CD14-positive monocyte (primary cell): ENCODE measurements at regions not wholly inside any gene's neighbourhood (a gene's known extent, or its start where the extent isn't known, plus 50 kb on each side); places are given as distances from the start of the nearest gene placed in this dataset.

Source experiments
- DNase-seq, 3 donors: peaks; one replicate each; pipeline ENCODE4 v3.0.0-alpha.2; 2011 to 2022
- H2AFZ ChIP-seq: 2 replicates; pipeline ENCODE4 v1.6.0; 2012; ENCODE audit warnings: mild to moderate bottlenecking, low read depth, low read length, inconsistent platforms; ENCODE audit not compliant: insufficient read depth, poor library complexity, severe bottlenecking
- H3K27ac ChIP-seq, 2 donors: 1 replicate in 1 of 2; 2 replicates in 1 of 2; pipeline ENCODE4 v1.5.1; 2012 to 2013; ENCODE audit warnings: low read length in 2 of 2, control low read depth in 1 of 2, inconsistent platforms in 1 of 2, low read depth in 1 of 2, mild to moderate bottlenecking in 1 of 2
- H3K27me3 ChIP-seq, 2 donors: one replicate each; pipeline versions ENCODE4 v1.6.0 to v1.6.1; 2011 to 2013; ENCODE audit warnings: low read length in 2 of 2; ENCODE audit not compliant: control insufficient read depth in 2 of 2, insufficient read depth in 2 of 2
- H3K36me3 ChIP-seq, 2 donors: replicated peaks in 1 of 2; 1 replicate in 1 of 2; 2 replicates in 1 of 2; pipeline versions ENCODE4 v1.5.1 to v1.6.1; 2012 to 2013; ENCODE audit warnings: low read length in 2 of 2, control low read depth in 1 of 2, inconsistent platforms in 1 of 2, mild to moderate bottlenecking in 1 of 2; ENCODE audit not compliant: insufficient read depth in 2 of 2, control insufficient read depth in 1 of 2
- H3K4me1 ChIP-seq, 2 donors: 1 replicate in 1 of 2; 2 replicates in 1 of 2; pipeline versions ENCODE4 v1.5.1 to v1.6.1; 2012 to 2013; ENCODE audit warnings: low read length in 2 of 2, control low read depth in 1 of 2, inconsistent platforms in 1 of 2, mild to moderate bottlenecking in 1 of 2, moderate library complexity in 1 of 2; ENCODE audit not compliant: insufficient read depth in 2 of 2, control insufficient read depth in 1 of 2
- H3K4me2 ChIP-seq: replicated peaks from 2 replicates; pipeline ENCODE3; 2012; ENCODE audit warnings: low read length, moderate library complexity, mild to moderate bottlenecking; ENCODE audit not compliant: poor library complexity, severe bottlenecking; ENCODE audit errors: extremely low read depth
- H3K4me3 ChIP-seq, 3 experiments: fragments of 200-600 bp in 1 of 3; sonication (generic) in 1 of 3; replicated peaks in 1 of 3; 1 replicate in 2 of 3; 2 replicates in 1 of 3; pipeline ENCODE4 v1.5.1; 2011 to 2013; ENCODE audit warnings: low read length in 3 of 3, mild to moderate bottlenecking in 3 of 3, control low read depth in 2 of 3, low read depth in 2 of 3, inconsistent platforms in 1 of 3, moderate library complexity in 1 of 3
- H3K79me2 ChIP-seq: 2 replicates; pipeline ENCODE4 v1.6.0; 2012; ENCODE audit warnings: mild to moderate bottlenecking, control low read depth, inconsistent platforms, low read length, moderate library complexity; ENCODE audit not compliant: insufficient read depth
- H3K9ac ChIP-seq: 2 replicates; pipeline ENCODE4 v1.6.0; 2017; ENCODE audit warnings: low read length, mild to moderate bottlenecking; ENCODE audit not compliant: insufficient read depth, poor library complexity, severe bottlenecking
- H3K9me3 ChIP-seq, 2 donors: replicated peaks in 1 of 2; 1 replicate in 1 of 2; 2 replicates in 1 of 2; pipeline versions ENCODE4 v1.5.1 to v1.6.1; 2012 to 2013; ENCODE audit warnings: low read length in 2 of 2, control low read depth in 1 of 2; ENCODE audit not compliant: control insufficient read depth in 1 of 2, insufficient read depth in 1 of 2
- H4K20me1 ChIP-seq: 2 replicates; pipeline ENCODE4 v1.6.0; 2012; ENCODE audit warnings: mild to moderate bottlenecking, low read length, control low read depth, moderate library complexity; ENCODE audit not compliant: insufficient read depth
- H3K27ac Mint-ChIP-seq, 7 donors: one replicate each; pipeline ENCODE4 v1.8.0; 2020; ENCODE audit warnings: mild to moderate bottlenecking in 7 of 7, mixed read lengths in 7 of 7, moderate library complexity in 6 of 7, inconsistent platforms in 2 of 7
- H3K27me3 Mint-ChIP-seq, 3 donors: one replicate each; pipeline ENCODE4 v1.8.0; 2021 to 2022; ENCODE audit warnings: low read depth in 3 of 3, mild to moderate bottlenecking in 3 of 3, mixed read lengths in 3 of 3, moderate library complexity in 3 of 3, inconsistent platforms in 1 of 3
- H3K36me3 Mint-ChIP-seq, 2 donors: one replicate each; pipeline ENCODE4 v1.8.0; 2020; ENCODE audit warnings: mixed read lengths in 2 of 2, inconsistent platforms in 1 of 2, mild to moderate bottlenecking in 1 of 2
- H3K4me1 Mint-ChIP-seq: one replicate; pipeline ENCODE4 v1.8.0; 2020; ENCODE audit warnings: mild to moderate bottlenecking, mixed read lengths
- H3K4me3 Mint-ChIP-seq, 2 donors: one replicate each; pipeline ENCODE4 v1.8.0; 2020; ENCODE audit warnings: mild to moderate bottlenecking in 2 of 2, mixed read lengths in 2 of 2, moderate library complexity in 1 of 2
- H3K9me3 Mint-ChIP-seq, 7 donors: one replicate each; pipeline ENCODE4 v1.8.0; 2020 to 2022; ENCODE audit warnings: mixed read lengths in 7 of 7, mild to moderate bottlenecking in 6 of 7, moderate library complexity in 6 of 7, inconsistent platforms in 2 of 7
- CTCF ChIP-seq: fragments of 200-600 bp; IDR thresholded peaks from one replicate; pipeline ENCODE4 v1.8.0; 2022; ENCODE audit warnings: antibody characterized with exemption, mild to moderate bottlenecking
- WGBS: methylation state at CpG from one replicate; pipeline ENCODE4 v1.1.5; 2013; ENCODE audit warnings: missing lambda C conversion rate; ENCODE audit not compliant: insufficient coverage; 5-methylcytosine and 5-hydroxymethylcytosine counted together
- intact Hi-C, 2 donors: fragments of 100-400 bp; cut with micrococcal nuclease; formaldehyde crosslinking; loops; one replicate each; pipeline versions ENCODE4 v1.15.0 to v1.15.1; 2023

GRCh38 chr14:86944434-86944833 is 1048.5 kb downstream of the GALC start:
- no peaks in the 10 kb centered on the region for H3K36me3 ChIP-seq
- intact Hi-C loops, result no loop called here
- H3K9ac ChIP-seq, result no peak overlapping the region
- DNase-seq, result no peak
- H3K79me2 ChIP-seq, result no peaks in the 10 kb centered on the region
- Mint-ChIP-seq H3K27ac (no peak overlapping the region), H3K36me3 (no peaks in the 10 kb centered on the region), H3K27me3 (no peaks in the 10 kb centered on the region), H3K4me1 (no peaks in the 10 kb centered on the region), H3K9me3 (peaks cover 1 to 14% (median 6%) of the 10 kb centered on the region in 7 donors), H3K4me3 (no peak overlapping the region)
- no peak overlapping the region for H2AFZ ChIP-seq
- H3K4me2 ChIP-seq, result no peak overlapping the region
- no peak overlapping the region for H3K27ac ChIP-seq
- no peaks in the 10 kb centered on the region for H3K9me3 ChIP-seq
- H4K20me1 ChIP-seq, result no peaks in the 10 kb centered on the region
- H3K27me3 ChIP-seq, result no peaks in the 10 kb centered on the region
- no CpG with 5 or more reads among the region's 5 CpGs for WGBS
- no peaks in the 10 kb centered on the region for H3K4me1 ChIP-seq
- TF ChIP-seq CTCF, result no peak
- H3K4me3 ChIP-seq, result no peak overlapping the region

- Histone ChIP-seq H3K9ac (no peak overlapping the region), H3K79me2 (no peaks in the 10 kb centered on the region), H3K9me3 (no peaks in the 10 kb centered on the region), H4K20me1 (no peaks in the 10 kb centered on the region), H3K4me1 (no peaks in the 10 kb centered on the region), H3K27ac (no peak overlapping the region), H3K4me2 (no peak overlapping the region), H3K27me3 (no peaks in the 10 kb centered on the region), H3K4me3 (no peak overlapping the region), H2AFZ (no peak overlapping the region), H3K36me3 (no peaks in the 10 kb centered on the region)
- Mint-ChIP-seq H3K4me3 (no peak overlapping the region), H3K27me3 (peaks cover 0 to 2% (median 0%) of the 10 kb centered on the region in 3 donors), H3K36me3 (no peaks in the 10 kb centered on the region), H3K9me3 (peaks cover 2 to 15% (median 4%) of the 10 kb centered on the region in 7 donors), H3K27ac (no peak overlapping the region), H3K4me1 (no peaks in the 10 kb centered on the region)
- no peak for DNase-seq
- WGBS, result 100% methylated on average over 1 of the region's 5 CpGs
- TF ChIP-seq CTCF, result no peak
- intact Hi-C loops, result no loop called here
Observed at GRCh38 chr14:86943391-86944365, 1049.3 kb downstream of the GALC start.
